WTC11 (cell line): ENCODE measurements at regions not wholly inside any gene's neighbourhood (a gene's known extent, or its start where the extent isn't known, plus 50 kb on each side); places are given as distances from the start of the nearest gene placed in this dataset.

Source experiments
- ATAC-seq: fragments of 200-7000 bp; cut with Tn5 transposase; 2 replicates; pipeline ENCODE4 v1.10.0; 2021; ENCODE audit warnings: mild to moderate bottlenecking, moderate library complexity
- CTCF ChIA-PET: fragments of 300-600 bp; sonication (Branson Sonifier 250); formaldehyde crosslinking; loops from one replicate; lab custom pipeline; 2021; ENCODE audit warnings: antibody characterized with exemption; lab: Charles Lee
- POLR2A ChIA-PET: fragments of 350-600 bp; sonication (Branson Sonifier 250); formaldehyde crosslinking; loops from one replicate; lab custom pipeline; 2021; ENCODE audit warnings: antibody characterized with exemption; lab: Charles Lee
- DNase-seq: peaks from one replicate; pipeline ENCODE4 v3.0.0; 2021; ENCODE audit warnings: low spot score
- H3K27ac Mint-ChIP-seq: 2 replicates; pipeline ENCODE4 v1.8.0; 2021; ENCODE audit warnings: mixed read lengths
- H3K27me3 Mint-ChIP-seq: 2 replicates; pipeline ENCODE4 v1.8.0; 2021; ENCODE audit warnings: low read depth, mild to moderate bottlenecking, moderate library complexity, mixed read lengths
- H3K36me3 Mint-ChIP-seq: 2 replicates; pipeline ENCODE4 v1.8.0; 2021; ENCODE audit warnings: mixed read lengths
- H3K4me1 Mint-ChIP-seq: 2 replicates; pipeline ENCODE4 v1.8.0; 2022; ENCODE audit warnings: mixed read lengths
- H3K4me3 Mint-ChIP-seq: 2 replicates; pipeline ENCODE4 v1.8.0; 2021; ENCODE audit warnings: mild to moderate bottlenecking, moderate library complexity, mixed read lengths
- H3K9me3 Mint-ChIP-seq: 2 replicates; pipeline ENCODE4 v1.8.0; 2021; ENCODE audit warnings: mixed read lengths
- ATF3 ChIP-seq: sonication (generic); formaldehyde crosslinking; conservative IDR thresholded peaks from 2 replicates; pipeline ENCODE4 v1.8.1; 2022; ENCODE audit warnings: mild to moderate bottlenecking, missing genetic modification reagents
- CBFB ChIP-seq: sonication (generic); formaldehyde crosslinking; IDR thresholded peaks from 2 replicates; pipeline ENCODE4 v1.8.1; 2022; ENCODE audit warnings: mild to moderate bottlenecking, low read depth, missing genetic modification reagents
- EMX1 ChIP-seq: fragments of 250-450 bp; sonication (Bioruptor Pico); IDR thresholded peaks from 2 replicates; pipeline ENCODE4 v1.8.0; 2021; ENCODE audit warnings: mild to moderate bottlenecking
- ESRRA ChIP-seq: sonication (generic); formaldehyde crosslinking; IDR thresholded peaks from 2 replicates; pipeline ENCODE4 v1.8.1; 2022; ENCODE audit warnings: mild to moderate bottlenecking, missing genetic modification reagents, borderline replicate concordance
- ETV6 ChIP-seq: sonication (generic); formaldehyde crosslinking; IDR thresholded peaks from 2 replicates; pipeline ENCODE4 v1.8.1; 2022; ENCODE audit warnings: mild to moderate bottlenecking, missing genetic modification reagents
- FOXJ3 ChIP-seq: sonication (generic); formaldehyde crosslinking; IDR thresholded peaks from 2 replicates; pipeline ENCODE4 v1.9.0; 2021; ENCODE audit warnings: missing genetic modification reagents, mild to moderate bottlenecking, borderline replicate concordance
- FOXP1 ChIP-seq: sonication (generic); formaldehyde crosslinking; IDR thresholded peaks from 2 replicates; pipeline ENCODE4 v1.8.0; 2022; ENCODE audit warnings: missing genetic modification reagents, mild to moderate bottlenecking, moderate library complexity, borderline replicate concordance
- GABPB1 ChIP-seq: sonication (generic); formaldehyde crosslinking; IDR thresholded peaks from 2 replicates; pipeline ENCODE4 v1.8.1; 2023; ENCODE audit warnings: mild to moderate bottlenecking, missing genetic modification reagents
- GRHL2 ChIP-seq: fragments of 250-450 bp; sonication (Bioruptor Pico); IDR thresholded peaks from 2 replicates; pipeline ENCODE4 v1.8.0; 2022; ENCODE audit warnings: mild to moderate bottlenecking, moderate library complexity; ENCODE audit not compliant: insufficient replicate concordance, severe bottlenecking
- HMGA2 ChIP-seq: fragments of 250-450 bp; sonication (Bioruptor Pico); IDR thresholded peaks from 2 replicates; pipeline ENCODE4 v1.4.0; 2021; ENCODE audit warnings: mild to moderate bottlenecking, moderate library complexity
- JAZF1 ChIP-seq: fragments of 250-450 bp; sonication (Bioruptor Pico); IDR thresholded peaks from 2 replicates; pipeline ENCODE4 v1.9.0; 2021; ENCODE audit warnings: moderate library complexity, mild to moderate bottlenecking, inconsistent platforms
- MYBL2 ChIP-seq: sonication (generic); formaldehyde crosslinking; IDR thresholded peaks from 2 replicates; pipeline ENCODE4 v1.8.1; 2023; ENCODE audit warnings: mild to moderate bottlenecking, moderate library complexity, missing genetic modification reagents
- NFATC4 ChIP-seq: fragments of 250-450 bp; sonication (Bioruptor Pico); IDR thresholded peaks from 2 replicates; pipeline ENCODE4 v1.9.0; 2021; ENCODE audit warnings: mild to moderate bottlenecking
- NR1H2 ChIP-seq: sonication (generic); formaldehyde crosslinking; IDR thresholded peaks from 2 replicates; pipeline ENCODE4 v1.9.0; 2021; ENCODE audit warnings: mild to moderate bottlenecking, moderate library complexity, missing genetic modification reagents
- NR2C2 ChIP-seq: sonication (generic); formaldehyde crosslinking; IDR thresholded peaks from 2 replicates; pipeline ENCODE4 v1.8.0; 2022; ENCODE audit warnings: mild to moderate bottlenecking, missing genetic modification reagents
- RELA ChIP-seq: sonication (generic); formaldehyde crosslinking; IDR thresholded peaks from 2 replicates; pipeline ENCODE4 v1.8.1; 2022; ENCODE audit warnings: missing genetic modification reagents, mild to moderate bottlenecking, borderline replicate concordance
- ZNF317 ChIP-seq: sonication (generic); formaldehyde crosslinking; IDR thresholded peaks from 2 replicates; pipeline ENCODE4 v1.8.1; 2023; ENCODE audit warnings: low read depth, mild to moderate bottlenecking, moderate library complexity, missing genetic modification reagents, borderline replicate concordance
- TF ChIP-seq, protein P1 (sequence below): sonication (generic); formaldehyde crosslinking; IDR thresholded peaks from 2 replicates; pipeline ENCODE4 v1.8.0; 2022; ENCODE audit warnings: mild to moderate bottlenecking, missing genetic modification reagents
- TF ChIP-seq, protein P2 (sequence below): sonication (generic); formaldehyde crosslinking; IDR thresholded peaks from 2 replicates; pipeline ENCODE4 v1.8.1; 2023; ENCODE audit warnings: mild to moderate bottlenecking, moderate library complexity, missing genetic modification reagents
- TF ChIP-seq, protein P3 (sequence below): sonication (generic); formaldehyde crosslinking; IDR thresholded peaks from 2 replicates; pipeline ENCODE4 v1.8.0; 2023; ENCODE audit warnings: missing genetic modification reagents, mild to moderate bottlenecking, borderline replicate concordance

GRCh38 chr5:141740885-141741284 lies 58.9 kb upstream of the ARAP3 start:
- TF ChIP-seq GABPB1 (CRISPR knock-in tag) (no peak), ZNF317 (CRISPR knock-in tag) (no peak), EMX1 (CRISPR knock-in tag) (no peak), ETV6 (CRISPR knock-in tag) (no peak), FOXP1 (CRISPR knock-in tag) (no peak)
- CTCF ChIA-PET, result interaction anchor here (0.7 to 1.5 kb wide), 2 partner anchors 73 to 77 kb away, joined by 3 to 4 read pairs; no protein-coding TSS in a partner anchor
- no peaks in the 10 kb centered on the region; the same call in 1 of the 2 replicates for H3K27me3 Mint-ChIP-seq
- H3K9me3 Mint-ChIP-seq, result no peaks in the 10 kb centered on the region
- DNase-seq (no peak), ATAC-seq (no peak)
- no peaks in the 10 kb centered on the region for H3K36me3 Mint-ChIP-seq
- no peak overlapping the region for H3K27ac Mint-ChIP-seq
- H3K4me3 Mint-ChIP-seq, result no peak overlapping the region
- H3K4me1 Mint-ChIP-seq, result peaks cover 31% of the 10 kb centered on the region
- POLR2A ChIA-PET, result no interaction called here

- no peak overlapping the region for H3K27ac Mint-ChIP-seq
- POLR2A ChIA-PET, result no interaction called here
- no peaks in the 10 kb centered on the region; the same call in 1 of the 2 replicates for H3K27me3 Mint-ChIP-seq
- H3K9me3 Mint-ChIP-seq, result no peaks in the 10 kb centered on the region
- no peak for ATAC-seq
- TF ChIP-seq HMGA2 (CRISPR knock-in tag) (no peak), FOXJ3 (CRISPR knock-in tag) (no peak), CBFB (no peak), NR2C2 (no peak), ZNF317 (CRISPR knock-in tag) (no peak), MYBL2 (CRISPR knock-in tag) (no peak), ETV6 (CRISPR knock-in tag) (no peak), JAZF1 (CRISPR knock-in tag) (no peak), NFATC4 (no peak), ATF3 (CRISPR knock-in tag) (no peak), GRHL2 (CRISPR knock-in tag) (no peak)
- TF ChIP-seq, all 79 proteins: peak for 0
- no peak for DNase-seq
- no peaks in the 10 kb centered on the region for H3K36me3 Mint-ChIP-seq
- CTCF ChIA-PET, result interaction anchor here (0.9 to 3.8 kb wide), 5 partner anchors 20 to 141 kb away, joined by 3 to 12 read pairs (median 3); no protein-coding TSS in a partner anchor
- peaks cover 22% of the 10 kb centered on the region for H3K4me1 Mint-ChIP-seq
- H3K4me3 Mint-ChIP-seq, result no peak overlapping the region
Observed at GRCh38 chr5:141737535-141737934, 55.5 kb upstream of the ARAP3 start.

DNA sequence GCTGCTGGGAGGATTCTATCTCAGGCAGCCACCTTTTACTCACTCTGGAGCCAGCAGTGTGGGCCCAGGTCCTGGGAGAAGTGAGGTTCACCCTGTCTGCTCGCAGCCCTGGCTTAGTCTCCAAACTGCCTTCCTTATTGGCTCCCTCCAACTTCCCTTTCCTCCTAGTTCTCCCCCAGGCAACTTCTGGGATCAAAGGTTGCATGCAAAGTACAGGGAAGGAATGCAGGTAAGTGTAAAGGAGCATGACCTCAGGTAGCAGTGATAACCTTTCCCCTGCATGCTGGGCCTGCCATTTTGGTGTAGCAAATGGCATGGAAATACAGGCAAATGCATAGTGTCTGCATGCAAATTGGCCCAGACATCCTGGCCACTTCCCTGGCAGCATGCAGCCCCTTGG lies 53.8 kb upstream of the ARAP3 start:
- Mint-ChIP-seq H3K9me3 (no peaks in the 10 kb centered on the region), H3K4me1 (peaks cover 21% of the 10 kb centered on the region), H3K36me3 (no peaks in the 10 kb centered on the region), H3K27me3 (no peaks in the 10 kb centered on the region; the same call in 1 of the 2 replicates), H3K4me3 (no peak overlapping the region), H3K27ac (no peak overlapping the region)
- ChIA-PET POLR2A (no interaction called here), CTCF (interaction anchor here (1.2 to 3.8 kb wide), 2 partner anchors 78 to 90 kb away, joined by 3 to 12 read pairs; no protein-coding TSS in a partner anchor)
- peak; percentile 36 for ATAC-seq
- no peak for TF ChIP-seq GRHL2 (CRISPR knock-in tag)
- TF ChIP-seq, protein P1, sequence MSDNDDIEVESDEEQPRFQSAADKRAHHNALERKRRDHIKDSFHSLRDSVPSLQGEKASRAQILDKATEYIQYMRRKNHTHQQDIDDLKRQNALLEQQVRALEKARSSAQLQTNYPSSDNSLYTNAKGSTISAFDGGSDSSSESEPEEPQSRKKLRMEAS, result 0 out of 2 replicates have a peak, but pooled peaks have one; percentile 26
- no peak for DNase-seq

DNA sequence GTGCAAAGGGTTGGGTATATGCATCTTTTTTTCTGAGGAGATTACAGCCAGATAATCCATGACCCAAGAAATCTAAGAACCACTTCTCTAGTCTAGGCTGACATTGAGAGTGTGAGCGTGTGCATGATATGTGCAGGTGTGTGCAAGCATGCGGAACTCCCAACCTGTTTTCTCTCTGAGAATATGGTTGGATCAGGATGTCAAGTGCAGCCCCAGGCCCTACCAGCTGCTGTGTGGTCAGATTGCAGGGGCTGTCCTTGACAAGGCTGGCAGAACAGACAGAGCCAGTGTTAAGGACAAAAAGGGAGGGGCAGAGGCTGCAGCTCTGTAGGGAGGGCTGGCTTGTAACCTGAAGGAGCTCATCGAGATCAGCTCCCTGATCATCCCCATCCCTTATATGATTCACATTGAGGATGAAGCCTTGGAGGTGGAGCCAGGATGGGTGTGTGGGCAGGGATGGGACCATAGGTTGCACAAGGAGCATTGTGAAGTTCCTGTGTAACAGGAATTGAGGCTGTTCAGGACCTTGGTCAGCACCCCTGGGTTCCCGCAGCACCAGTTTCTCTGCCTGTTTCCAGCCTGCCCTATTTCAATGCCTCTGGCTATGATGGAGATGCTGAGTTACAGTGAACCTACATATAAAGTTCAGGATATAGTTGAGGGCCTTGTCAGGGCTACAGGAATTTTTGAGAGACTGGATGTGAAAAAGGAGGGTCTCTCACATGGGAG lies 52.6 kb upstream of the ARAP3 start:
- no peaks in the 10 kb centered on the region for H3K36me3 Mint-ChIP-seq
- no peak overlapping the region for H3K4me3 Mint-ChIP-seq
- H3K27me3 Mint-ChIP-seq, result no peaks in the 10 kb centered on the region; the same call in 1 of the 2 replicates
- DNase-seq (peak; percentile 85), ATAC-seq (peak; percentile 86)
- CTCF ChIA-PET, result interaction anchor here (0.8 kb wide), 1 partner anchor 23 kb away, joined by 3 read pairs; no protein-coding TSS in a partner anchor
- peaks cover 29% of the 10 kb centered on the region for H3K4me1 Mint-ChIP-seq
- H3K27ac Mint-ChIP-seq, result no peak overlapping the region
- H3K9me3 Mint-ChIP-seq, result no peaks in the 10 kb centered on the region
- POLR2A ChIA-PET, result no interaction called here
- TF ChIP-seq, protein P2, sequence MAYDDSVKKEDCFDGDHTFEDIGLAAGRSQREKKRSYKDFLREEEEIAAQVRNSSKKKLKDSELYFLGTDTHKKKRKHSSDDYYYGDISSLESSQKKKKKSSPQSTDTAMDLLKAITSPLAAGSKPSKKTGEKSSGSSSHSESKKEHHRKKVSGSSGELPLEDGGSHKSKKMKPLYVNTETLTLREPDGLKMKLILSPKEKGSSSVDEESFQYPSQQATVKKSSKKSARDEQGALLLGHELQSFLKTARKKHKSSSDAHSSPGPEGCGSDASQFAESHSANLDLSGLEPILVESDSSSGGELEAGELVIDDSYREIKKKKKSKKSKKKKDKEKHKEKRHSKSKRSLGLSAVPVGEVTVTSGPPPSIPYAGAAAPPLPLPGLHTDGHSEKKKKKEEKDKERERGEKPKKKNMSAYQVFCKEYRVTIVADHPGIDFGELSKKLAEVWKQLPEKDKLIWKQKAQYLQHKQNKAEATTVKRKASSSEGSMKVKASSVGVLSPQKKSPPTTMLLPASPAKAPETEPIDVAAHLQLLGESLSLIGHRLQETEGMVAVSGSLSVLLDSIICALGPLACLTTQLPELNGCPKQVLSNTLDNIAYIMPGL (CRISPR knock-in tag), result no peak
- TF ChIP-seq FOXP1 (CRISPR knock-in tag) (peak; percentile 52; the same call in 1 of the 2 replicates), RELA (CRISPR knock-in tag) (no peak), ESRRA (CRISPR knock-in tag) (peak; percentile 73; the same call in 1 of the 2 replicates), NR1H2 (no peak)
- TF ChIP-seq, protein P3, sequence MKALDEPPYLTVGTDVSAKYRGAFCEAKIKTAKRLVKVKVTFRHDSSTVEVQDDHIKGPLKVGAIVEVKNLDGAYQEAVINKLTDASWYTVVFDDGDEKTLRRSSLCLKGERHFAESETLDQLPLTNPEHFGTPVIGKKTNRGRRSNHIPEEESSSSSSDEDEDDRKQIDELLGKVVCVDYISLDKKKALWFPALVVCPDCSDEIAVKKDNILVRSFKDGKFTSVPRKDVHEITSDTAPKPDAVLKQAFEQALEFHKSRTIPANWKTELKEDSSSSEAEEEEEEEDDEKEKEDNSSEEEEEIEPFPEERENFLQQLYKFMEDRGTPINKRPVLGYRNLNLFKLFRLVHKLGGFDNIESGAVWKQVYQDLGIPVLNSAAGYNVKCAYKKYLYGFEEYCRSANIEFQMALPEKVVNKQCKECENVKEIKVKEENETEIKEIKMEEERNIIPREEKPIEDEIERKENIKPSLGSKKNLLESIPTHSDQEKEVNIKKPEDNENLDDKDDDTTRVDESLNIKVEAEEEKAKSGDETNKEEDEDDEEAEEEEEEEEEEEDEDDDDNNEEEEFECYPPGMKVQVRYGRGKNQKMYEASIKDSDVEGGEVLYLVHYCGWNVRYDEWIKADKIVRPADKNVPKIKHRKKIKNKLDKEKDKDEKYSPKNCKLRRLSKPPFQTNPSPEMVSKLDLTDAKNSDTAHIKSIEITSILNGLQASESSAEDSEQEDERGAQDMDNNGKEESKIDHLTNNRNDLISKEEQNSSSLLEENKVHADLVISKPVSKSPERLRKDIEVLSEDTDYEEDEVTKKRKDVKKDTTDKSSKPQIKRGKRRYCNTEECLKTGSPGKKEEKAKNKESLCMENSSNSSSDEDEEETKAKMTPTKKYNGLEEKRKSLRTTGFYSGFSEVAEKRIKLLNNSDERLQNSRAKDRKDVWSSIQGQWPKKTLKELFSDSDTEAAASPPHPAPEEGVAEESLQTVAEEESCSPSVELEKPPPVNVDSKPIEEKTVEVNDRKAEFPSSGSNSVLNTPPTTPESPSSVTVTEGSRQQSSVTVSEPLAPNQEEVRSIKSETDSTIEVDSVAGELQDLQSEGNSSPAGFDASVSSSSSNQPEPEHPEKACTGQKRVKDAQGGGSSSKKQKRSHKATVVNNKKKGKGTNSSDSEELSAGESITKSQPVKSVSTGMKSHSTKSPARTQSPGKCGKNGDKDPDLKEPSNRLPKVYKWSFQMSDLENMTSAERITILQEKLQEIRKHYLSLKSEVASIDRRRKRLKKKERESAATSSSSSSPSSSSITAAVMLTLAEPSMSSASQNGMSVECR (CRISPR knock-in tag), result peak; percentile 76; the same call in 1 of the 2 replicates
